Kidney epithelial cell (primary cell): ENCODE measurements at regions not wholly inside any gene's neighbourhood (a gene's known extent, or its start where the extent isn't known, plus 50 kb on each side); places are given as distances from the start of the nearest gene placed in this dataset.

Experiments used
- DNase-seq: peaks from one replicate; pipeline ENCODE4 v3.0.0-alpha.2; 2010; ENCODE audit warnings: low read depth
- H3K27me3 ChIP-seq: 2 replicates; pipeline ENCODE4 v1.6.0; 2011; ENCODE audit warnings: low read length; ENCODE audit not compliant: control insufficient read depth, insufficient read depth
- H3K36me3 ChIP-seq: 2 replicates; pipeline ENCODE4 v1.5.1; 2011; ENCODE audit warnings: low read length; ENCODE audit not compliant: control insufficient read depth, insufficient read depth
- H3K4me3 ChIP-seq: 2 replicates; pipeline ENCODE4 v1.5.1; 2011; ENCODE audit warnings: low read depth, mild to moderate bottlenecking, control low read depth, low read length
- CTCF ChIP-seq: IDR thresholded peaks from 2 replicates; pipeline ENCODE4 v1.5.1; 2011; ENCODE audit warnings: mild to moderate bottlenecking, moderate library complexity, low read length, control low read depth, inconsistent platforms; ENCODE audit not compliant: insufficient read depth, poor library complexity, severe bottlenecking

- no peak for TF ChIP-seq CTCF
- no peak for DNase-seq
- Histone ChIP-seq H3K27me3 (no peaks in the 10 kb centered on the region), H3K36me3 (no peaks in the 10 kb centered on the region), H3K4me3 (no peak overlapping the region)
These were observed 336.6 kb downstream of the IL15 start for GRCh38 chr4:141972950-141973349.
